ENCODE measurements at regions not wholly inside any gene's neighbourhood (a gene's known extent, or its start where the extent isn't known, plus 50 kb on each side); places are given as distances from the start of the nearest gene placed in this dataset.

DNA sequence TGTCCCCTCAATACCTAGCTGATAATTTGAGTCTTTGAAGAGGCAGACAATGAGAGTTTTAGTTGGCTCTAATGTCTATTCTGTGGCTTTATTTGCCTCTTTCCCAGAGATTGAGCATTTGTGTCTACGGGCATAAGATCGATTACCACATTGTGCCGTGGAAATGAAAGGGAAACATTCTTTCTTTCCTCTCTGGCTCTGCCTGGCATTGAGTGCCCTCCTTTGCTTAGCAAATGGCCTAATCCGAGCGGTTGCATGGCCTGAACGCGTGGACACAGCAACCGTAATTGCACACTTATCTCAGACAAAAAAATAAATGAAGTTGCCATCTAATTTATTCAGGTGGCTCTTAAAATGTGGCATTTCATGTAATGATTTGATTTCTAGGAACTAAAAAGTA lies 247.9 kb downstream of the ADGRL2 start:
- no peak for TF ChIP-seq EZH2 (IDR thresholded peaks at IDR 0.05)
- TF ChIP-seq POLR2AphosphoS5 (IDR thresholded peaks at IDR 0.05; ENCODE audit: borderline replicate concordance, low read depth, low read length) = no peak
- no peak for TF ChIP-seq FOXP2 (optimal IDR thresholded peaks at IDR 0.05; ENCODE audit: control extremely low read depth, extremely low read length, insufficient read depth)

Measured in SK-N-MC (cell line).